ENCODE measurements at regions not wholly inside any gene's neighbourhood (a gene's known extent, or its start where the extent isn't known, plus 50 kb on each side); places are given as distances from the start of the nearest gene placed in this dataset.

DNA sequence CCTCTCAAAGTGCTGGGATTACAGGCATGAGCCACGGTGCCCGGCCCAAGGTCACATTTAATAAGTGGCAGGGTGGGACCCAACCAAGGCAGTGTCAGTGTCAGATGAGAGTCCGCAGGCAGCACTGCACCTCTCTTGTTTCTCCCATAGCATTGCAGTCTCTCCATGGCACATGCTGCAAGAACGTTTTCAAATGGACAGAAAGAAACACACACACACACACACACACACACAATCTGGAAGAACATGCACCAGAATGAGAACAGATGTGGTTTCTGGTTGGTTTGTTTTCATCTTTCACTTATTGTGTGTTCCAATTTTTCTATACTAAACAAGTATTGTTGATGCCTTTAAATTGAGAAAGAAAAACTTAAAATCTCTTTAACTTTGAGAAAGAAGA is 126.5 kb downstream of the SYF2 start:
- H3K27ac ChIP-seq, result no peak overlapping the region
- no peak for TF ChIP-seq ZFX (IDR thresholded peaks at IDR 0.05; ENCODE audit: borderline replicate concordance)
- TF ChIP-seq, protein P1, sequence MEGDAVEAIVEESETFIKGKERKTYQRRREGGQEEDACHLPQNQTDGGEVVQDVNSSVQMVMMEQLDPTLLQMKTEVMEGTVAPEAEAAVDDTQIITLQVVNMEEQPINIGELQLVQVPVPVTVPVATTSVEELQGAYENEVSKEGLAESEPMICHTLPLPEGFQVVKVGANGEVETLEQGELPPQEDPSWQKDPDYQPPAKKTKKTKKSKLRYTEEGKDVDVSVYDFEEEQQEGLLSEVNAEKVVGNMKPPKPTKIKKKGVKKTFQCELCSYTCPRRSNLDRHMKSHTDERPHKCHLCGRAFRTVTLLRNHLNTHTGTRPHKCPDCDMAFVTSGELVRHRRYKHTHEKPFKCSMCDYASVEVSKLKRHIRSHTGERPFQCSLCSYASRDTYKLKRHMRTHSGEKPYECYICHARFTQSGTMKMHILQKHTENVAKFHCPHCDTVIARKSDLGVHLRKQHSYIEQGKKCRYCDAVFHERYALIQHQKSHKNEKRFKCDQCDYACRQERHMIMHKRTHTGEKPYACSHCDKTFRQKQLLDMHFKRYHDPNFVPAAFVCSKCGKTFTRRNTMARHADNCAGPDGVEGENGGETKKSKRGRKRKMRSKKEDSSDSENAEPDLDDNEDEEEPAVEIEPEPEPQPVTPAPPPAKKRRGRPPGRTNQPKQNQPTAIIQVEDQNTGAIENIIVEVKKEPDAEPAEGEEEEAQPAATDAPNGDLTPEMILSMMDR (IDR thresholded peaks at IDR 0.05), result no peak

DNA sequence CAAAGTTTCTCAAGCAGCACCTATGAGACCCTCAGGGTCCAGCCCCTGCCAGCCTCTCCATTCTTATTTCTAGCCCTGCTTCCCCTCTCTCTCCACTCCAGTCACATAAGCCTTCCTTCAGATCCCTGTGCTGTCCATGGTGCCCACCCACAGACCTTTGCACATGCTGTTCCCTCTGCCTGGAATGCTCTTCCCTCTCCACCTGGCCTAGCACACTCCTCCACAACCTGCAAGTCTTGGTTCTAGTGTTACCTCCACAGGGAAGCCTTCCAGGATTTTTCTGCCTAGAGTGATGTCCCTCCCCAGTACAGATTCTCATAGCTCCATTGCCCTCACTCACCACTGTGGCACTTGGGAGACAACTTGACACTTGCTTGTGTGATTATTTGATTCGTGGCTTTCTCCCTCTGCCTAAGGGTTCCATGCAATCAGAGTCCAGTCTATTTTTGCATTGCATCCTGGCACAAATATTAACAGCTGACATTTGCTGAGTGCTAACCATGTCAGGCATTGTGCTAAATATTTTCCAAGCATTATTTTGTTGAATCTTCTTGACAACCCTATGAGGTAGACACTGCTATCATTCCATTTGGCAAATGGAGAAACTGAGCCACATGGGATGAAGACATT is 127.3 kb downstream of the SYF2 start:
- no peak overlapping the region for H3K27ac ChIP-seq
- no peak for TF ChIP-seq ZFX (IDR thresholded peaks at IDR 0.05; ENCODE audit: borderline replicate concordance)
- TF ChIP-seq, protein P1 (IDR thresholded peaks at IDR 0.05), result no peak

DNA sequence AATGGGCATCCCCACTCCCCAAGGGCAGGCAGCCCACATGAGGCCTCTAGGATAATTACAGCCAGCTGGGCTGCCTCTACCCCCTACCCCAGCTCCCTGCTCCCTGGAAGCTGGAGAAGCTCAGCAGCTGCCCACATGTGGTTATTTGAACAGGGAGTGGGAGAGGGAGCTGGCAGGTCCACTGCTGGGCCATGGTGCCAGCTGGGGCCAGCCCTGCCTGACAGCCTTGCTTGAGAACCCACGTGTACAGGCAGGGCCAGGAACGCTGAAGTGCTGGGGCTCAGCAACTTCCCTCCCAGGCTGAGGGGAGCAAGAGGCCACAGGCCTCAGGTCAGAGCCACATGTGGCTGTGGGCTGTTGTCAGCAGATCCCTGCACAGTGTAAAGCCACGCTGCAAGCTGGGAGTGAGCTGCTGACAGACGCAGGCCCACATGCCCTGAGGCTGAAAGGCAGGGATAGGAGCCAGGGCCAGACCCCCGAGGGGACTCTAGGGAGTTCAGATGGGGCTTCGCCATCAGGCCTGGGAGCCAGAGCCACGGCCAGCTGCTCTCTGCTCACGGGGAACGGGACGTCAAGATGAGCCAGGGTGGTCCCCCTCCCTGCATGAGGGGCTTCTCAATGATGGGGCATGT is 129.0 kb downstream of the SYF2 start:
- TF ChIP-seq, protein P1 (IDR thresholded peaks at IDR 0.05), result no peak
- H3K27ac ChIP-seq, result no peak overlapping the region

DNA sequence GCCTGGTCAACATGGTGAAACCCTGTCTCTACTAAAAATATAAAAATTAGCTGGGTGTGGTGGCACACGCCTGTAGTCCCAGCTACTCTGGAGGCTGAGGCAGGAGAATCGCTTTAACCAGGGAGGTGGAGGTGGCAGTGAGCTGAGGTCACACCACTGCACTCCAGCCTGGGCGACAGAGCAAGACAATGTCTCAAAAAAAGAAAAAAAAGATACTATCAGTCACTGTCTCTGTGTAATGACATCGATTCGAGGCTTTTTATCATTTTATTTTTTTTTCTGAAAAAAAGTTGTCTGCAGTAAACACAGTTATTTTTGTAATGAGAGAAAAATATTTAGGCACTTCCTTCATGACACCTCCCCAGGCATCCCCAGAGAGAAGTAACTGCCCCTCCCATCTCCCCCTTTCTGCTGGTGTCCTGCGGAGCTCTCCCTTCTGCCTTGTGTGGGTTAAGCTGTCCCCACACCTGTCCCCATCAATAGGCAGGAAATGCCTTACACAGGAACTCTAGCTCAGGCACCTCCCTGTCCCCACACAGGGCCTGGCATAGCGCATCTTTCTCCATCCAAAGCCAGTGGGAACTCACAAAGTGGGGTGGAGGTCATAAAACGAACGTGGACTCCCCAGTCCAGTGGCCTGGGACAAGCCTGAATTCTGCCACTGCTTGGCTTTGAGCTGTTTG is 132.0 kb downstream of the SYF2 start:
- H3K27ac ChIP-seq, result no peak overlapping the region
- no peak for TF ChIP-seq ZFX (IDR thresholded peaks at IDR 0.05; ENCODE audit: borderline replicate concordance)
- TF ChIP-seq, protein P1 (IDR thresholded peaks at IDR 0.05), result no peak

DNA sequence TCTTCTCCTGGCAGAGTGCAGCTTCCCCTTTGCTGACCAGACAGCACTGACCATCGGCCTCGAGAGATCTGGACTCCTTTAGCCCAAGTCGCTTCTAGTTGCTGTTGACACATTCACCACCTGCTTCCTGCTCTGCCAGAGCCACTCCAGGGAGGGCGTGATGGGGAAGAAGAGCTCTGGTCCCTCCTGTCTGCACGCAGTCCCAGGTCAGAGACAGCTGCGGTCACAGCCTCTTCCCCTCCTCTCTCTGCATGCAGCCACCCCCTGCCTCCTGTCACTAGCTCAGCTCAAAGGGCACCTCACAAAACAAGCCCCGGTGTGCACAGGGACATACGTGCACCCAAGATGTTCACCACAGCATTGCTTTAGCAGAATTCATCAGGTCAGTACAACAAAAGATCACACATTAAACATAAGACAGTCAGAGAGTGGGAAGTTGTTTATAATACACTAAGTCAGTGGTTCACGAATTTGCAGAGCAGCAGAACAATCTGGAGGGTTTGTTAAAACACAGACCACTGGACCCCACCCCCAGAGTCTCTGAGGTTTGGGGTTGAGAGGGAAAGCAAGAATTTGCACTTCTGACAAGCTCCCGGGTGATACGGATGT is 132.9 kb downstream of the SYF2 start:
- H3K27ac ChIP-seq, result no peak overlapping the region
- TF ChIP-seq ZFX (IDR thresholded peaks at IDR 0.05; ENCODE audit: borderline replicate concordance), result no peak

DNA sequence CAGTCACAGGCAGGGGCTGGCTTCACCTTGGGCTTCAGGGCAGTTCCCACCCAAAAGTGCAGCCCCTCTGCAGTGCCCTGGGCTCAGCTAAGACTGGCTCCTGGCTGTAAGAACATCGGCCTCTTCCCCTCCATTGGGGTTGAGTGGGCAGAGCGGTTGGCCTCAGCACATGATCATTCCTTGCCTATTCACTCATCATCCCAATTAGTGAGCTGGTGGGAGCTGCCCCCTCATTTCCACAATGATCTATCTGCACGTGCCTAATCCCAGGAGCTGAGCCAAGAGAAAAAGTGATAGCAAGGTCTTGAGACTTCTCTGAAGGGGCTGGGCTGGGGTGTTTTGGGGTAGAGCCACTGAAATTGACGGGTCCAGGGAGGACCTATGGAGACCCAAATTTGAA is 133.6 kb downstream of the SYF2 start:
- TF ChIP-seq, protein P1 (IDR thresholded peaks at IDR 0.05), result no peak
- TF ChIP-seq ZFX (IDR thresholded peaks at IDR 0.05; ENCODE audit: borderline replicate concordance), result no peak
- H3K27ac ChIP-seq, result no peak overlapping the region

DNA sequence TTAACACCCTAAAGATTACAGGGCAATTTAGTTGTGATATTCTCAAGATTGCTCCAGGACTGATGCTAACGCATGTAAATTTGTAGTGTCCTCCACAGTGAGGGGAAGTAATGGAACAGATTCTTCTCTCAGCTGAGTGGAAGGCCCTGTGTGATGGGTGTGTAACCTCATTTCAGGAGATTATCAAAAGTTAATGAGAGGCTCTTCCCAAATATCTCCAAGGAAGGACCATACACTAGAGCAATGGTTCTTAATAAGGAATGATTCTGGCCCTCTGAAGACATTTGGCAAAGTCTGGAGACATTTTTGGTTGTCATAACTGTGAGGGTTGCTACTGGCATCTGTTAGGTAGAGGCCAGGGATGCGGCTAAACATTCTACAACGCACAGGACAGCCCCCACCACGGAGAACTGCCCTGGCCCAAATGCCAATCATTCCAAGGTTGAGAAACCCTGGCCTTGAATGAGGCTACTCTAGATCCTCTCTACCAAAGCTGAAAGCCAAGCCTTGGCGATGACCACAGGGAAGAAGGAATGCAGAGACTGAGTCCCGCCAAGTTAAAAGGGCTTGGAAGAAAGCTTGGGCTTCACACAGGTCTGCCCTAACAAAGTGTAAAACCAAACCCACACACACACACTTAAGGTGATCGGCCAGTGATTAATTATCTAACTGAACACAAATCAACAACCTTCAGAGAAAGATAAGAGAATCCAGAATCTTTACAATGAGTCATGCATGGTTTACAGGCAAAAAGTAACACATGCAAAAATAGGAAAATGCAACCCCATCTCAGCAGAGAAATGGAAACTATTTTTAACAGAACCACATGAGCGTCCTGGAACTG is 135.8 kb downstream of the SYF2 start:
- TF ChIP-seq, protein P1 (IDR thresholded peaks at IDR 0.05), result no peak
- TF ChIP-seq ZFX (IDR thresholded peaks at IDR 0.05; ENCODE audit: borderline replicate concordance), result no peak
- no peak overlapping the region for H3K27ac ChIP-seq
